ENCODE measurements at regions not wholly inside any gene's neighbourhood (a gene's known extent, or its start where the extent isn't known, plus 50 kb on each side); places are given as distances from the start of the nearest gene placed in this dataset.

DNA sequence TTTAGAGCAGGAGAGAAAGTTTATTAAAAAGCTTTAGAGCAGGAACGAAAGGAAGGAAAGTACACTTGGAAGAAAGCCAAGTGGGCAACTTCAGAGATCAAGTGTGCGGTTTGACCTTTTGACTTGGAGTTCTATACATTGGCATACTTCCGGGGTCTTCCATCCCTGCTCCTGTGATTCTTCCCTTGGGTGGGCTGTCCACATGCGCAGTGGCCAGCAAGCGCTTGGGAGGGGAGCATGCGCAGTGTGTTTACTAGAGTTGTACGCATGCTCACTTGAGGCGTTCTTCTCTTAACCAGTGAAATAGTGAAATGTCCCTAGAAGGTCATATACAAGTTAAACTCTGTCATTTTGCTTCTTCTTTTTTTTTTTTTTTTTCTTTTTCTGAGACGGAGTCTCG, 56.9 kb upstream of the ZNF532 start:
- TF ChIP-seq, protein P1, sequence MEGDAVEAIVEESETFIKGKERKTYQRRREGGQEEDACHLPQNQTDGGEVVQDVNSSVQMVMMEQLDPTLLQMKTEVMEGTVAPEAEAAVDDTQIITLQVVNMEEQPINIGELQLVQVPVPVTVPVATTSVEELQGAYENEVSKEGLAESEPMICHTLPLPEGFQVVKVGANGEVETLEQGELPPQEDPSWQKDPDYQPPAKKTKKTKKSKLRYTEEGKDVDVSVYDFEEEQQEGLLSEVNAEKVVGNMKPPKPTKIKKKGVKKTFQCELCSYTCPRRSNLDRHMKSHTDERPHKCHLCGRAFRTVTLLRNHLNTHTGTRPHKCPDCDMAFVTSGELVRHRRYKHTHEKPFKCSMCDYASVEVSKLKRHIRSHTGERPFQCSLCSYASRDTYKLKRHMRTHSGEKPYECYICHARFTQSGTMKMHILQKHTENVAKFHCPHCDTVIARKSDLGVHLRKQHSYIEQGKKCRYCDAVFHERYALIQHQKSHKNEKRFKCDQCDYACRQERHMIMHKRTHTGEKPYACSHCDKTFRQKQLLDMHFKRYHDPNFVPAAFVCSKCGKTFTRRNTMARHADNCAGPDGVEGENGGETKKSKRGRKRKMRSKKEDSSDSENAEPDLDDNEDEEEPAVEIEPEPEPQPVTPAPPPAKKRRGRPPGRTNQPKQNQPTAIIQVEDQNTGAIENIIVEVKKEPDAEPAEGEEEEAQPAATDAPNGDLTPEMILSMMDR (IDR thresholded peaks at IDR 0.05) = no peak
- TF ChIP-seq POLR2A (IDR thresholded peaks at IDR 0.05) (no peak), POLR2AphosphoS5 (IDR thresholded peaks at IDR 0.05) (no peak)

Data from prostate gland (tissue), 2 donors.